ENCODE measurements at regions not wholly inside any gene's neighbourhood (a gene's known extent, or its start where the extent isn't known, plus 50 kb on each side); places are given as distances from the start of the nearest gene placed in this dataset.

GRCh38 chr10:125515571-125515970 is 167.4 kb downstream of the TEX36 start:
- H3K4me1 Mint-ChIP-seq: no peaks in the 10 kb centered on the region
- Histone ChIP-seq H3K36me3 (replicated peaks in 1 of 2; ENCODE audit: control extremely low read depth in 1 of 2, control insufficient read depth in 1 of 2, extremely low read depth in 1 of 2, insufficient read depth in 2 of 2, low read length in 1 of 2) (no peaks in the 10 kb centered on the region), H3K4me2 (replicated peaks; ENCODE audit: low read depth, low read length, poor library complexity, severe bottlenecking) (no peak overlapping the region), H3K9me3 (ENCODE audit: control extremely low read depth in 1 of 3, control insufficient read depth in 2 of 3, insufficient read depth in 1 of 3, low read length in 2 of 3) (no peaks in the 10 kb centered on the region), H3K9ac (ENCODE audit: low read length) (no peak overlapping the region), H3K4me1 (ENCODE audit: control insufficient read depth in 2 of 2, insufficient read depth in 2 of 2, low read length in 2 of 2) (no peaks in the 10 kb centered on the region), H4K20me1 (ENCODE audit: control insufficient read depth, insufficient read depth, low read length, poor library complexity, severe bottlenecking) (no peaks in the 10 kb centered on the region), H3K4me3 (ENCODE audit: control extremely low read depth in 1 of 5, extremely low read depth in 1 of 5, insufficient read depth in 1 of 5, low read depth in 2 of 5, low read length in 4 of 5) (no peak overlapping the region), H3K27ac (ENCODE audit: low read length in 2 of 2) (no peak overlapping the region), H3K79me2 (ENCODE audit: control insufficient read depth, insufficient read depth, low read length) (no peaks in the 10 kb centered on the region), H3K27me3 (replicated peaks in 1 of 4; ENCODE audit: control extremely low read depth in 1 of 4, control insufficient read depth in 3 of 4, insufficient read depth in 4 of 4, low read length in 3 of 4) (no peaks in the 10 kb centered on the region), H2AFZ (ENCODE audit: insufficient read depth, low read depth, low read length, poor library complexity, severe bottlenecking) (no peak overlapping the region)
- no peak overlapping the region for H3K4me3 Mint-ChIP-seq
- no peaks in the 10 kb centered on the region for H3K9me3 Mint-ChIP-seq (ENCODE audit: insufficient read depth)
- DNase-seq: no peak
- ATAC-seq (ENCODE audit: low read depth): no peak
- CTCF ChIA-PET: no interaction called here
- WGBS (ENCODE audit: insufficient coverage): 88% methylated on average over 3 of the region's 8 CpGs
- intact Hi-C loops (cut with micrococcal nuclease): no loop called here
- H3K27me3 Mint-ChIP-seq: peaks cover 14% of the 10 kb centered on the region
- POLR2A ChIA-PET: no interaction called here
- TF ChIP-seq EZH2 (IDR thresholded peaks at IDR 0.05; ENCODE audit: borderline replicate concordance, insufficient read depth, low read depth, low read length, poor library complexity, severe bottlenecking): no peak
- H3K27ac Mint-ChIP-seq: no peak overlapping the region

- ChIA-PET POLR2A (no interaction called here), CTCF (interaction anchor here (0.5 kb wide), 1 partner anchor 264 kb away, joined by 3 read pairs; no protein-coding TSS in a partner anchor)
- H3K4me3 Mint-ChIP-seq: no peak overlapping the region
- no peaks in the 10 kb centered on the region for H3K4me1 Mint-ChIP-seq
- Histone ChIP-seq H3K27ac (ENCODE audit: low read length in 2 of 2) (no peak overlapping the region), H3K79me2 (ENCODE audit: control insufficient read depth, insufficient read depth, low read length) (no peaks in the 10 kb centered on the region), H3K36me3 (replicated peaks in 1 of 2; ENCODE audit: control extremely low read depth in 1 of 2, control insufficient read depth in 1 of 2, extremely low read depth in 1 of 2, insufficient read depth in 2 of 2, low read length in 1 of 2) (no peaks in the 10 kb centered on the region), H3K9me3 (ENCODE audit: control extremely low read depth in 1 of 3, control insufficient read depth in 2 of 3, insufficient read depth in 1 of 3, low read length in 2 of 3) (no peaks in the 10 kb centered on the region), H3K27me3 (replicated peaks in 1 of 4; ENCODE audit: control extremely low read depth in 1 of 4, control insufficient read depth in 3 of 4, insufficient read depth in 4 of 4, low read length in 3 of 4) (no peaks in the 10 kb centered on the region), H4K20me1 (ENCODE audit: control insufficient read depth, insufficient read depth, low read length, poor library complexity, severe bottlenecking) (no peaks in the 10 kb centered on the region), H3K4me1 (ENCODE audit: control insufficient read depth in 2 of 2, insufficient read depth in 2 of 2, low read length in 2 of 2) (no peaks in the 10 kb centered on the region), H3K4me2 (replicated peaks; ENCODE audit: low read depth, low read length, poor library complexity, severe bottlenecking) (no peak overlapping the region), H3K9ac (ENCODE audit: low read length) (no peak overlapping the region), H2AFZ (ENCODE audit: insufficient read depth, low read depth, low read length, poor library complexity, severe bottlenecking) (no peak overlapping the region), H3K4me3 (ENCODE audit: control extremely low read depth in 1 of 5, extremely low read depth in 1 of 5, insufficient read depth in 1 of 5, low read depth in 2 of 5, low read length in 4 of 5) (no peak overlapping the region)
- H3K9me3 Mint-ChIP-seq (ENCODE audit: insufficient read depth): no peaks in the 10 kb centered on the region
- no peak for TF ChIP-seq EZH2 (IDR thresholded peaks at IDR 0.05; ENCODE audit: borderline replicate concordance, insufficient read depth, low read depth, low read length, poor library complexity, severe bottlenecking)
- TF ChIP-seq CTCF (IDR thresholded peaks at IDR 0.05): no peak
- ATAC-seq (ENCODE audit: low read depth) (no peak), DNase-seq (no peak)
- whole genome bisulfite sequencing (ENCODE audit: insufficient coverage): 90% methylated on average over 11 of the region's 17 CpGs
- intact Hi-C loops (cut with micrococcal nuclease): no loop called here
- H3K27ac Mint-ChIP-seq: no peak overlapping the region
- H3K27me3 Mint-ChIP-seq: peaks cover 10% of the 10 kb centered on the region
Measured at GRCh38 chr10:125514206-125515162, 168.5 kb downstream of the TEX36 start.

Data from B cell (primary cell).